Hematopoietic multipotent progenitor cell (in vitro differentiated cells): ENCODE measurements at regions not wholly inside any gene's neighbourhood (a gene's known extent, or its start where the extent isn't known, plus 50 kb on each side); places are given as distances from the start of the nearest gene placed in this dataset.

ENCODE experiments used
- DNase-seq, 3 donors: peaks; one replicate each; pipeline ENCODE4 v3.0.0-alpha.2; 2011 to 2015; ENCODE audit warnings: low read depth in 2 of 3, low spot score in 2 of 3

GRCh38 chr21:29436650-29437049 lies 137.9 kb downstream of the BACH1 start:
- DNase-seq: no peak

- DNase-seq: no peak
These were observed 142.9 kb downstream of the BACH1 start for GRCh38 chr21:29441651-29442050.

GRCh38 chr21:29443411-29444010 lies 144.8 kb downstream of the BACH1 start:
- no peak for DNase-seq

GRCh38 chr21:29448766-29449165 lies 150.0 kb downstream of the BACH1 start:
- no peak for DNase-seq

GRCh38 chr21:29449306-29449950 lies 150.7 kb downstream of the BACH1 start:
- no peak for DNase-seq

GRCh38 chr21:29450058-29450457 lies 151.3 kb downstream of the BACH1 start:
- DNase-seq: no peak

- no peak for DNase-seq
These were observed 154.8 kb downstream of the BACH1 start for GRCh38 chr21:29453511-29453910.

GRCh38 chr21:29454179-29454578 lies 155.5 kb downstream of the BACH1 start:
- no peak for DNase-seq

GRCh38 chr21:29462479-29462878 lies 163.8 kb downstream of the BACH1 start:
- DNase-seq: no peak

GRCh38 chr21:29465546-29465945 lies 166.8 kb downstream of the BACH1 start:
- DNase-seq: no peak

GRCh38 chr21:29466532-29466931 lies 167.8 kb downstream of the BACH1 start:
- no peak for DNase-seq

- no peak for DNase-seq
These were observed 171.7 kb downstream of the BACH1 start for GRCh38 chr21:29470397-29470796.

GRCh38 chr21:29473808-29474207 lies 175.1 kb downstream of the BACH1 start:
- no peak for DNase-seq

GRCh38 chr21:29475329-29475728 lies 176.6 kb downstream of the BACH1 start:
- DNase-seq: no peak

- no peak for DNase-seq
These were observed 178.6 kb downstream of the BACH1 start for GRCh38 chr21:29477347-29477746.

GRCh38 chr21:29477941-29478340 lies 179.2 kb downstream of the BACH1 start:
- DNase-seq: no peak

GRCh38 chr21:29481081-29481480 lies 182.4 kb downstream of the BACH1 start:
- no peak for DNase-seq

GRCh38 chr21:29481641-29482040 lies 182.9 kb downstream of the BACH1 start:
- DNase-seq: no peak

- DNase-seq: no peak
These were observed 187.6 kb downstream of the BACH1 start for GRCh38 chr21:29486306-29486807.
